ACC112 (cell line): ENCODE measurements at regions not wholly inside any gene's neighbourhood (a gene's known extent, or its start where the extent isn't known, plus 50 kb on each side); places are given as distances from the start of the nearest gene placed in this dataset.

Experiments used
- H2AFZ ChIP-seq: fragments of 200-600 bp; sonication (generic); one replicate; pipeline ENCODE4 v1.6.0; 2017; ENCODE audit warnings: antibody characterized with exemption, low read length; ENCODE audit not compliant: unreplicated experiment
- H3K27ac ChIP-seq: fragments of 200-600 bp; sonication (generic); 2 replicates; pipeline ENCODE4 v1.5.1; 2014; ENCODE audit warnings: low read depth, mild to moderate bottlenecking, antibody characterized with exemption, low read length, moderate library complexity
- H3K27me3 ChIP-seq: fragments of 200-600 bp; sonication (generic); 2 replicates; pipeline ENCODE4 v1.6.1; 2014; ENCODE audit warnings: mild to moderate bottlenecking, antibody characterized with exemption, low read length, moderate library complexity, mixed read lengths; ENCODE audit not compliant: insufficient read depth
- H3K36me3 ChIP-seq: fragments of 200-600 bp; sonication (generic); 2 replicates; pipeline ENCODE4 v1.6.1; 2016; ENCODE audit warnings: mild to moderate bottlenecking, antibody characterized with exemption, low read length, moderate library complexity, mixed read lengths; ENCODE audit not compliant: insufficient read depth
- H3K4me1 ChIP-seq: fragments of 200-600 bp; sonication (generic); one replicate; pipeline ENCODE4 v1.6.1; 2016; ENCODE audit warnings: low read length, mixed read lengths; ENCODE audit not compliant: insufficient read depth, unreplicated experiment, control insufficient read depth
- H3K4me3 ChIP-seq: fragments of 200-600 bp; sonication (generic); 2 replicates; pipeline ENCODE4 v1.5.1; 2014; ENCODE audit warnings: mild to moderate bottlenecking, low read depth, low read length
- H3K79me2 ChIP-seq: fragments of 200-600 bp; sonication (generic); one replicate; pipeline ENCODE4 v1.6.0; 2016; ENCODE audit warnings: low read length; ENCODE audit not compliant: control insufficient read depth, unreplicated experiment, insufficient read depth

DNA sequence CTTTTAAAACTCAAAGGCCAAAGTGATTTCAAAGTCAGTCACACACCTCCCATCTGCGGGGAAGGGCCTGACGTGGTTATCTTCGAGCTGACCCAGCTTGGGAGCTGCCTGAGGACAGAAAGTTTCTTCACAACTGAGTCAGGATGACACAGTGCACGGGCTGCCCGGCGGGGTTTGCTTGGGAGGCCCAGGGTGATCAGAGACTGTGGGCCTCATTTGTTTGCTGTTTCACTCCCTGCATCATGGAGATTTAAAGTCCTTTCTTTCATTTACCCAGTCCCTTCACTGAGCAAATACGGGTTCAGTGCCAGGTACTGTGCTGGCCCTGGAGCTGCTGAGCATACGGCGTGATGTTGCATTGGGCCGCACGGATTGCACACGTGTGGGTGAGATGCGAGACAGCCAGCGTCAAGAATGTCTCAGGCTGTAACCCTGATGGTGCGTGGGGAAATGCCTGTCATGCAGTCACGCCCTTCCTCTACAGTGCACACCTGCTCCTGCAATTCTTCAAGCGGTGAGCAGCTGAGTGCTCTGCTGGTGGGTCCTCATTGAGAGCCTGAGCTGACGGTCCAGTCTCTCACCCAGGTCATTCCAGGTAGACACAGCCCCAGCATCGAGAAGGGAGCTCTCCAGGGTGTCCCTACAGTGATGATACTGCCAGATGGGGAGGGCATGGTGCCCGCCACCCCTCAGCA is 82.7 kb upstream of the PMEPA1 start:
- Histone ChIP-seq H3K27ac (no peak overlapping the region), H2AFZ (no peak overlapping the region), H3K79me2 (no peaks in the 10 kb centered on the region), H3K4me3 (no peak overlapping the region), H3K36me3 (no peaks in the 10 kb centered on the region), H3K4me1 (no peaks in the 10 kb centered on the region), H3K27me3 (no peaks in the 10 kb centered on the region)

DNA sequence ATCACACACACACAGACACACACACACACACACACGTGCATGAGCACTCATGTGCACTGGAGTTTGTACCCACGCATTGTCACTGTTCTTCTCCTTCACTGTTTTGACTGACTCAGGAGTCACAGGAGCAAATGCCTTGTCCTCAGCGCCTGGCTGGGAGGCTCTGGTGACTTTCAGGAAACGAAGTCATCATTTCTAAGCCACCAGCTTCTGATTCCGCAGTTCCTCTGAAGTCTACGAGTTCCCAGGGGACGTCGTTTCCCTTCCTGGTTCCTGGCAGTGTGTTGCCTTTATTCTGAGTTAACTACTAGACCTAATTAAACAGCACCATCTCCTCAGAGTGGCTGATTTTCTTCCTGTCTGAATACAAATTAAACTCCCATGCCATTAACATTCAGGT is 82.2 kb upstream of the PMEPA1 start:
- no peaks in the 10 kb centered on the region for H3K36me3 ChIP-seq
- H2AFZ ChIP-seq: no peak overlapping the region

DNA sequence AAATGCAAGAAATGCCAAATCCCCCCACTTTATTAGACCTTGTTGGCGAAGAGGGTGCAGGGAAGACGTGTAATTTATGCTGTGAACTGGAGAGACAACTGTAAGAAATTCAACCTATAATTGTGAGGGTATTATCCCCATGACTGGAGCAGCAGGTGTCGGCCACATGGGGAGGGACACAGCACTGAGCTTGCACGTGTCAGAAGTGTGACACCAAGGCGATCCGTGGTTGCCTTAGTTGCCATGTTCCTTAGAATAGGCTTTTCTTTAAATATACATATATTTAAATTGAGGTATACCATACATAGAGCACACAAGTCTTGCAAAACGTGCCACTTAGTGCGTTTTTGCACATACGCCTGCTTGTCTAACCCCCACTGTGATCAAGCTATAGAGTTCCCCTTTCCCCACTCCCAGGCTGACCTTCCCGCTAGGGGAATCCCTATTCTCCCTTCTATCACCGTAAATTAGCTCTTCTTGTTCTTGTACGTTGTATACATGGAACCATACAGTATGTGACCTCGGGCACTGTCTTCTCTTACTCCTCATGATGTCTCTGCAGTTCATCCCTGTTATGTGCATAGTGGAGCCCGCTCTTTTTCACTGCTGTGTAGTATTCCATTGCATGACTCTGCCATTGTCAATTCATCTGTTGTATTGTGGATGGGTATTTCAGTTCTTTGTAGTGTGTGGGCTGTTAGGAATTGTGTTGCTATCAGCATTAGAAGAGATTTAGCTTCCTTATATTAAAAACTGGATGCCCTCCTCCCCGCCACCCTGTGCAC is 81.6 kb upstream of the PMEPA1 start:
- Histone ChIP-seq H3K27ac (no peak overlapping the region), H2AFZ (no peak overlapping the region), H3K4me3 (no peak overlapping the region), H3K4me1 (no peaks in the 10 kb centered on the region), H3K36me3 (no peaks in the 10 kb centered on the region), H3K79me2 (no peaks in the 10 kb centered on the region), H3K27me3 (no peaks in the 10 kb centered on the region)

More for the DNA sequence above, 82.2 kb upstream of the PMEPA1 start:
- H3K79me2 ChIP-seq: no peaks in the 10 kb centered on the region
- H3K4me1 ChIP-seq: no peaks in the 10 kb centered on the region
- H3K4me3 ChIP-seq: no peak overlapping the region
- no peak overlapping the region for H3K27ac ChIP-seq
- H3K27me3 ChIP-seq: no peaks in the 10 kb centered on the region

DNA sequence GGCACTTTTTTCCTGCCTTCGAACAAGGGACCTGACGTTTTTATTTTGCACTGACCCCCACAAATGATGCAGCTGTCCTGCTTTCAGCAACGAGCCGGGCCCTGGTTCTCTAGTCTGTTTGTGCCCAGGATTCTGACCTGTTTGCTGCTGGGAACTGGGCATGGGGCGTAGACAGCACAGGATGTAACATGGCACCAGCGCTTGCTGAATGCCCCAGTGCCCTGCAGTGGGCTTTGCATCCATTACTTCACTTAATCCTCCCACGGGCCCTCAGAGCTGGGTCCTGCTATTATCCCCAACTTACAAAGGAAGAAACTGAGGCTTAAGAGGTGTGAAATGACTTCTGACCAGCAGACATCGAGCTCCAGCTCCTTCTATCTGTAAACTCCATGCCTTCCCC is 80.4 kb upstream of the PMEPA1 start:
- Histone ChIP-seq H3K4me3 (no peak overlapping the region), H3K79me2 (no peaks in the 10 kb centered on the region), H3K27me3 (0 out of 2 replicates have a peak, but pooled peaks cover under 1% of the 10 kb centered on the region), H2AFZ (no peak overlapping the region), H3K36me3 (no peaks in the 10 kb centered on the region), H3K4me1 (no peaks in the 10 kb centered on the region), H3K27ac (no peak overlapping the region)

DNA sequence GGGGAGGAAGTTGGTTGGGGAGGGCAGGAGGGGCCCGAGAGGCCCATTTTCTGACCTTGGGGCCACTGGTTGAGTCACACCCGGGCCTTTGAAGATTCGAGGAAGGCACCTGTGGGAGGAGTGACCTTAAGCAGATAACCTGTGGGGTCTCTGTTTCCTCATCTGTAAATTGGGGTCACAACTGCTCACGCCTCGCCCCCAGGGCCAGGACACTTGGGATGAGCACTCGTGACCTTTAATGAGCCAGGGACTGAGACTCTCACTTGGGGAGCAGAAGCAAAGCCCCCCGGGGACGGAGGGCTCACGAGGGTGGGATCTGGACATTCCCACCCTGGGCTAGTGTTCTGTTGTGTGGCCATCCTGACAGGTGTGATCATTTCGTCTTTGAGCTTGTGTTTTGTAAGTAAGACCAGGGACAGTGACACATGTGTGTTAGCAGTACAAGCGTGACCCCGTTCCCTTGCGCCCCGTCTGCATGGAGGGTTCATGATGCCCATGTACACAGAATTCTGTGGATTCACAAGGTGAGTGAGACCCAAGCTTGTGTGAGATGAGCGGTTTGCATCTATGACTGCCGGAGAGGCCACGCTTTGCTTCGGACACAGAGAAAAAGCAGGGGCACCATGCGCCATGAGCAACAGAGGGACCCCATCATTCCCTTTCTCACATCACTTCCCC is 79.3 kb upstream of the PMEPA1 start:
- Histone ChIP-seq H3K4me1 (no peaks in the 10 kb centered on the region), H3K79me2 (no peaks in the 10 kb centered on the region), H3K27me3 (peaks cover 6% of the 10 kb centered on the region; the same call in 1 of the 2 replicates), H3K27ac (no peak overlapping the region), H2AFZ (no peak overlapping the region), H3K4me3 (no peak overlapping the region), H3K36me3 (no peaks in the 10 kb centered on the region)

DNA sequence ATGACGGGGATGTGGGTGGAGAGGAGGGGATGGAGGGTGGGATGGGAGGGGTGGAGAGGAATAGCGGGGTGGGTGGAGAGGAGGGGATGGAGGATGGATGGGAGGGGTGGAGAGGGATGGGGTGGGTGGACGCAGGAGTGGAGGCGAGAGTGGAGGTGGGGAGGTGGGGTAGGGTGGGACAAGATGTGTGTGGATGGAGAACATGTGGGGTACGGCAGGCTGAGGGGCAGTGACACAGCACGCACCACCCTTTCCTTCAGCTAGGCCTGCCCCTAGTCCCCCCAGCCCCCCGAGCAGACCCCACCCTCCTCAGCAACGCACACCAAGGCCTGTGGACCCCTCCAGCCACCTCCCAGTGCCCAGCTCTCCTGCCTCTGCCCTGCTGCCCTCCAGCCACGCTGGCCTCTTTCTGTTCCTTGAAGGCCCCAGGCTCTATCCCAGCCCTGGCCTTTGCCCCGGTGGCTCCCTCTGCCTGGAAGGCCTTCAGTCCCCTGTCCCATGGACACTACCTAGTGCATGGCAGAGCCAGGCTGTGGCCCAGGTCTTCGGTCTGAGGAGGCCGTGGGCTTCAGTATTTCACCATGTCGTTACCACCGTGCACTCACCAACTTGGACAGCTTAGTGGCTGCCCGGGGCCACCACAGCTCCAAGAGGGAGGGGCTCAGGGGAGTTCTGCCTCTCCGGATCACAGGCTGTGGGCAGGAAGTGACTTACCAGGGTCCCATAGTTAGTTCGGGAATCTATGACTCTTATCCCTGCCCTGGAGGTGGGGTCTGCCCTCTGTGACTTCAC is 78.4 kb upstream of the PMEPA1 start:
- Histone ChIP-seq H3K79me2 (no peaks in the 10 kb centered on the region), H3K27ac (no peak overlapping the region), H3K4me3 (no peak overlapping the region), H2AFZ (no peak overlapping the region), H3K36me3 (no peaks in the 10 kb centered on the region), H3K4me1 (no peaks in the 10 kb centered on the region), H3K27me3 (peaks cover 6% of the 10 kb centered on the region; the same call in 1 of the 2 replicates)

DNA sequence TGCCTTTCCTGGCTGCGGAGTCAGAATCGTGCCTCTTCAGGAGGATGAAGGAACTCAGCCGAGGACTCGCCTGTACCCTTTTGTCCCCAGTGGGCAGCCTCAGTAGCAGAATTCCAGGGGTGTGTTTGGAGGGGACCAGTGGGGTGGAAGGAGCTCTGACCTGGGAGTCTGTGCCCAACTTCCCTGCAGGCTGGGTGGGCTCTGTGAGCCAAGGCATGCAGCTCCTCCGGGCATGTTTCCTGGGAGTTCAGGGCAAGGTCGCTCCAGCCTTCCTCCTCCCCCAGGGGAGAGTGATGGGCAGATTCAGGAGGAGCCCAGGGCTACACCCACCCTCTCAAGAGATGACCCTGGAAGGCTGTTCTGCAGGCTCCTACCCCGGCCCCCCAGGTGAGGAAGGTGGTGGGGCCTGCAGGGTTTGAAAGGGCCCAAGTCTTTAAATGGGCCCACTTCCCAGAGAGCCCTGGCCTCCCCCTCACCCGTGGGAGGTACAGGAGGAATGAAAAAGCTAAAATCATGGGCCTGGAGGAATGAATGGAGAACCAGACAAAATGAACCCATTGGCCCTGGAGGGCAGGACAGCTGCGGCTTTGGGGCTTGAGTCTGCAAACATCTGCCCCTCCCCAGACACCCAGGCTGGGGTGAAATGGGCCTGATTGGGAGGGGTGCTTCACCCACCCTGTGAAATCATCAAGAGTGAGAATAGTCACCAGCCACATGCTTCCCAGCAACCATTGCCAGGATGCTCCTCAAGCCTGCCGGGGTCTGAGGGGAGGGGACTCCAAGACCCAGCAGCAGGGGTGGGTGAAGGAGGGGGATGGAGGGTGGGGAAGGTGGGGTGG is 77.6 kb upstream of the PMEPA1 start:
- Histone ChIP-seq H3K27ac (no peak overlapping the region), H3K4me3 (no peak overlapping the region), H3K4me1 (no peaks in the 10 kb centered on the region), H3K79me2 (no peaks in the 10 kb centered on the region), H3K36me3 (no peaks in the 10 kb centered on the region), H3K27me3 (peaks cover 6% of the 10 kb centered on the region; the same call in 1 of the 2 replicates), H2AFZ (no peak overlapping the region)

DNA sequence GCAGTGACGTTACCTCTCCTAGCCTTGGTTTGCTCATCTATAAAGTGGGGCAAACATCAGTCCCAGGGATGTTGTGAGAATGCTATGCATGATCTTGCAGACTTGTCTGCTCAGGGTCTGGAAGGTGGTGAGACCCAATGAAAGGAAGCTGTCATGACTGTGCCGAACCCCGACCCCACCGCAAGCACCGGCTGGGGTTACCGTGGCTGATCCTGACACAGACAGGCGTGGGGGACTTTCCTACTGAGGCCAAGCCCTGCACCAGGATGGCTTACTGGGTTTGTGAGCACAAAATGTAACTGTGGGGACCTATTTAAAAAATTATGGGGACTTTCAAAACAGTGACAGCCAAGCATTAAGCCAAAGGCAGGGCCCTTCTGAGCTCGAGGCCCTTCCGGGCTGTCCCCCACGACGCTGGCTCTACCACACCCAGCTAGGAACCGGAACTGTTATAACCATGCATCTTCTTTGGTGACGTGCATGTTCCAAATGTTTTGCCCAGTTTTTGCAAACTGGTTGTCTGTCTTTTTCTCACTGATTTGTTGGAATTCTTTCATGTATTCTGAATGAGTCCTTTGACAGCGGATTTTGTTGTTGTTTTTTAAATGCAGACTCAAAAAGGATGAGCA is 76.6 kb upstream of the PMEPA1 start:
- Histone ChIP-seq H3K4me1 (no peaks in the 10 kb centered on the region), H3K79me2 (no peaks in the 10 kb centered on the region), H2AFZ (no peak overlapping the region), H3K4me3 (no peak overlapping the region), H3K36me3 (no peaks in the 10 kb centered on the region), H3K27ac (no peak overlapping the region), H3K27me3 (peaks cover 6% of the 10 kb centered on the region; the same call in 1 of the 2 replicates)

DNA sequence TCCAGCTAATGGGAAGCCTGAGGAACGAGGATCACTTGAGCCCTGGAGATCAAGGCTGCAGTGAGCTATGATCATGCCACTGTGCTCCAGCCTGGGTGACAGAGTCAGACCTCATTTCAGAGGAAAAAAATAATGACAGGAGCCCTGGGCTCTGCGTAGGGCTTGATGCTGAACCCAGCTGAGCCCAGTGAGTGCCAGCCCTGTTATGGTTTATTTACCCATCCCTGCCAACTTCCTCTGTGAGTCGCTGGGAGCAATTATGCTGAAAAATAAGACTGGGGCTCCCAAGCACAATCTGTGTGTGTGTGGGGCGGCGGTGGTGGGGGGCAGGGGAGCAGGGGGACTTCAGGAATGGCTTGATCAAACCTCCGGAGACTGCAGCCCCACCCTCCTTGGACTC is 75.9 kb upstream of the PMEPA1 start:
- Histone ChIP-seq H3K79me2 (no peaks in the 10 kb centered on the region), H3K27ac (no peak overlapping the region), H3K27me3 (peaks cover 12% of the 10 kb centered on the region), H2AFZ (no peak overlapping the region), H3K36me3 (no peaks in the 10 kb centered on the region), H3K4me3 (no peak overlapping the region), H3K4me1 (no peaks in the 10 kb centered on the region)
